Skeletal muscle satellite cell (primary cell): ENCODE measurements at regions not wholly inside any gene's neighbourhood (a gene's known extent, or its start where the extent isn't known, plus 50 kb on each side); places are given as distances from the start of the nearest gene placed in this dataset.

Experiments
- H3K27me3 ChIP-seq: 2 replicates; pipeline ENCODE4 v1.7.0; 2013; ENCODE audit warnings: low read length; ENCODE audit not compliant: control insufficient read depth, insufficient read depth
- H3K36me3 ChIP-seq: 2 replicates; pipeline ENCODE4 v1.7.0; 2013; ENCODE audit warnings: mild to moderate bottlenecking, control low read depth, low read length; ENCODE audit not compliant: insufficient read depth
- H3K4me1 ChIP-seq: 2 replicates; pipeline ENCODE4 v1.7.0; 2013; ENCODE audit warnings: low read length; ENCODE audit not compliant: control insufficient read depth, insufficient read depth
- H3K4me2 ChIP-seq: 2 replicates; pipeline ENCODE4 v1.7.0; 2013; ENCODE audit warnings: mild to moderate bottlenecking, low read length
- H3K4me3 ChIP-seq: 2 replicates; pipeline ENCODE4 v1.7.0; 2013; ENCODE audit warnings: low read length
- H3K9ac ChIP-seq: 2 replicates; pipeline ENCODE4 v1.7.0; 2013; ENCODE audit warnings: mild to moderate bottlenecking, low read depth, low read length, moderate library complexity
- H3K9me3 ChIP-seq: replicated peaks from 2 replicates; pipeline ENCODE4 v1.7.0; 2013; ENCODE audit warnings: mild to moderate bottlenecking, control low read depth, low read length

- H3K9ac ChIP-seq = no peak overlapping the region
- no peaks in the 10 kb centered on the region for H3K9me3 ChIP-seq
- no peak overlapping the region for H3K4me2 ChIP-seq
- no peaks in the 10 kb centered on the region for H3K4me1 ChIP-seq
- no peaks in the 10 kb centered on the region for H3K36me3 ChIP-seq
- H3K4me3 ChIP-seq = no peak overlapping the region
- H3K27me3 ChIP-seq = no peaks in the 10 kb centered on the region
Measured at GRCh38 chr2:51335087-51336058, 303.4 kb upstream of the NRXN1 start.

GRCh38 chr2:51329512-51329911 lies 297.6 kb upstream of the NRXN1 start:
- Histone ChIP-seq H3K4me2 (no peak overlapping the region), H3K36me3 (no peaks in the 10 kb centered on the region), H3K27me3 (no peaks in the 10 kb centered on the region), H3K9ac (no peak overlapping the region), H3K4me1 (no peaks in the 10 kb centered on the region), H3K9me3 (no peaks in the 10 kb centered on the region), H3K4me3 (no peak overlapping the region)

GRCh38 chr2:51324051-51324450 lies 292.1 kb upstream of the NRXN1 start:
- Histone ChIP-seq H3K4me3 (no peak overlapping the region), H3K4me1 (no peaks in the 10 kb centered on the region)

GRCh38 chr2:51322613-51323012 lies 290.7 kb upstream of the NRXN1 start:
- H3K36me3 ChIP-seq = no peaks in the 10 kb centered on the region
- no peaks in the 10 kb centered on the region for H3K9me3 ChIP-seq
- H3K4me3 ChIP-seq = no peak overlapping the region
- no peaks in the 10 kb centered on the region for H3K27me3 ChIP-seq
- no peak overlapping the region for H3K4me2 ChIP-seq
- no peaks in the 10 kb centered on the region for H3K4me1 ChIP-seq
- H3K9ac ChIP-seq = no peak overlapping the region

More at GRCh38 chr2:51324051-51324450, 292.1 kb upstream of the NRXN1 start:
- H3K4me2 ChIP-seq = no peak overlapping the region
- H3K27me3 ChIP-seq = no peaks in the 10 kb centered on the region
- no peak overlapping the region for H3K9ac ChIP-seq
- H3K9me3 ChIP-seq = no peaks in the 10 kb centered on the region
- no peaks in the 10 kb centered on the region for H3K36me3 ChIP-seq

- no peaks in the 10 kb centered on the region for H3K27me3 ChIP-seq
- H3K9ac ChIP-seq = no peak overlapping the region
- H3K4me2 ChIP-seq = no peak overlapping the region
- H3K36me3 ChIP-seq = no peaks in the 10 kb centered on the region
- H3K4me3 ChIP-seq = no peak overlapping the region
- H3K4me1 ChIP-seq = no peaks in the 10 kb centered on the region
- no peaks in the 10 kb centered on the region for H3K9me3 ChIP-seq
Measured at GRCh38 chr2:51304311-51304710, 272.4 kb upstream of the NRXN1 start.

- no peak overlapping the region for H3K9ac ChIP-seq
- no peaks in the 10 kb centered on the region for H3K9me3 ChIP-seq
- no peaks in the 10 kb centered on the region for H3K27me3 ChIP-seq
- H3K4me1 ChIP-seq = no peaks in the 10 kb centered on the region
- H3K4me3 ChIP-seq = no peak overlapping the region
- no peak overlapping the region for H3K4me2 ChIP-seq
- no peaks in the 10 kb centered on the region for H3K36me3 ChIP-seq
Measured at GRCh38 chr2:51301381-51301780, 269.4 kb upstream of the NRXN1 start.

GRCh38 chr2:51299370-51299769 lies 267.4 kb upstream of the NRXN1 start:
- Histone ChIP-seq H3K4me2 (no peak overlapping the region), H3K9ac (no peak overlapping the region), H3K4me3 (no peak overlapping the region), H3K9me3 (no peaks in the 10 kb centered on the region), H3K36me3 (no peaks in the 10 kb centered on the region), H3K4me1 (no peaks in the 10 kb centered on the region), H3K27me3 (no peaks in the 10 kb centered on the region)

- no peaks in the 10 kb centered on the region for H3K4me1 ChIP-seq
- no peaks in the 10 kb centered on the region for H3K9me3 ChIP-seq
- no peaks in the 10 kb centered on the region for H3K36me3 ChIP-seq
- no peak overlapping the region for H3K4me3 ChIP-seq
- H3K4me2 ChIP-seq = no peak overlapping the region
- no peak overlapping the region for H3K9ac ChIP-seq
- no peaks in the 10 kb centered on the region for H3K27me3 ChIP-seq
Measured at GRCh38 chr2:51297488-51297887, 265.6 kb upstream of the NRXN1 start.

DNA sequence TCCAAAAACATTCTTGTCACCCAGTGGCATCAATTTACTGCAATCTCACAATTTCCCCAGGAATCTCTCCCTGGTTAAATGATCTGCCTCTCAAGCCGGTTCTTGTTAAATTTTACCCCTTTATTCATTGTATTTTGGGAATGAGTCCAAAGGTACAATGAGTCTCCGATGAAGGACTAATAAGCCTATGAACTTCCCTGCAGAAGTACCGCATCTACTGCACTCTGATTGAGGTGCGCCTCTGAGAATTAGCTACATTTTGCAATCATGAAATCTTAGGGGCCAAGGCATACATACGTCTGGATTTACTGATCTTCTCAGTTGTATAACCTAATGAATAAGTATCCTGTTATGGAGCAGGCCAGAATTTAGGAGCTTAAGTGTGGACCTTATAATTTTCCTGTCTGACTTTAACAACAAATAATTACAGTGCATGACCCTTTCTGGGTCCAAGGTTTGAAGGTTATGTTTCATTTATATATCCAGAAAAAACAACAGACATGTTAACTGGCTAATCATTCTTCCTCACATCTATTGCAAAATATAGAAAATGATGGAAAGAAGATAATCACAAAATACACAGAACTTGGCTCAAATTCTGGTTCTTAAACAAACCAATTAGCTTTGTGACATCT lies 261.8 kb upstream of the NRXN1 start:
- Histone ChIP-seq H3K9ac (no peak overlapping the region), H3K36me3 (no peaks in the 10 kb centered on the region), H3K4me1 (peaks cover 9% of the 10 kb centered on the region), H3K4me2 (no peak overlapping the region), H3K4me3 (no peak overlapping the region), H3K27me3 (no peaks in the 10 kb centered on the region), H3K9me3 (no peaks in the 10 kb centered on the region)

- Histone ChIP-seq H3K36me3 (no peaks in the 10 kb centered on the region), H3K4me1 (peaks cover 9% of the 10 kb centered on the region), H3K9me3 (no peaks in the 10 kb centered on the region), H3K9ac (no peak overlapping the region), H3K4me2 (no peak overlapping the region), H3K4me3 (no peak overlapping the region), H3K27me3 (no peaks in the 10 kb centered on the region)
Measured at GRCh38 chr2:51291762-51292551, 260.0 kb upstream of the NRXN1 start.

DNA sequence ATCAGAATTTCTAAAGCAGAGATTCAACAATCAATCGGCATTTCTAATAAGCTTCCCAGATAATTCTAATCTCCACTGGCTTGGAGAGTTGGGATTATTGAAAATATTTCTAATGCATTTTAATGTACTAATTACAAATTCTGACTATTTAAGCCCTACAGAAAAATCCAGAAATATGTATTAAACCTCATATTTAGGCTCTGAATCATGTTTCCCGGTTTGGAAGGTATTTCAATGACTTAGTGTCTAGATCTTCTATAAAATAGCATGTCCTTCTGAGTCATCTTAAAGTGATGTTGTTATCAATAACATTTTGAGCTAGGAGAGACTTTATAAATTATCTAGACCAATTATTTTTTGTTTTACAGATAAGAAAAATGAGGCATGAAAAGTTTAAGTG lies 258.8 kb upstream of the NRXN1 start:
- H3K36me3 ChIP-seq = no peaks in the 10 kb centered on the region
- no peaks in the 10 kb centered on the region for H3K27me3 ChIP-seq
- no peak overlapping the region for H3K4me2 ChIP-seq
- no peak overlapping the region for H3K9ac ChIP-seq
- no peaks in the 10 kb centered on the region for H3K9me3 ChIP-seq
- peaks cover 9% of the 10 kb centered on the region for H3K4me1 ChIP-seq
- H3K4me3 ChIP-seq = no peak overlapping the region
